ENCODE measurements at regions not wholly inside any gene's neighbourhood (a gene's known extent, or its start where the extent isn't known, plus 50 kb on each side); places are given as distances from the start of the nearest gene placed in this dataset.

DNA sequence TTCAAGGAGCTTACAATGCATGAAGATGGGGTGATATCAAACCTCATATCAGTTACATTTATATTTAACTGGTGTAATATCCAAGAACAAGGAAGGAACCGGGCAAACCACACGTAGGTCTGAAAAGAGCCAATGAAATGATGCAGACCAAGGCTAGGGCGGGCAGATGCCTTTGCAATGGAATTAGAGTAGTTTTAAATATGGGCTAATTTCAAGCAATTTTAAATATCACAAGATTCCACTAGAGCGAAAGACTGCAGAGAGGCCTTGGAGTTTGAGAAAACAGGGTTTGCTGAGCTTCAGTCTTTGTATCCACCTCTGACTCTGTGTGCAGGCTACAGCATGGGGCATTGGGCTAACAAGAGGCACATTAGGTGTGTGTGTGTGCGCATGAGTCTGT, 53.9 kb upstream of the ZNF536 start:
- DNase-seq: no peak
- no peak overlapping the region for H3K4me3 Mint-ChIP-seq (ENCODE audit: unreplicated experiment)
- H3K27me3 ChIP-seq (replicated peaks; ENCODE audit: control insufficient read depth, insufficient read depth, low read length): no peaks in the 10 kb centered on the region
- H3K27me3 Mint-ChIP-seq (ENCODE audit: insufficient read depth, unreplicated experiment): no peaks in the 10 kb centered on the region
- no peak overlapping the region for H3K27ac Mint-ChIP-seq (ENCODE audit: unreplicated experiment)
- BruUV-seq (replicated peaks): no TSS peak
- peaks cover 8% of the 10 kb centered on the region for H3K4me1 ChIP-seq
- CTCF ChIA-PET: no interaction called here
- H3K36me3 Mint-ChIP-seq (ENCODE audit: insufficient read depth, unreplicated experiment): no peaks in the 10 kb centered on the region
- no peak overlapping the region for H3K4me3 ChIP-seq (ENCODE audit: low read depth, low read length)
- POLR2A ChIA-PET: no interaction called here
- peaks cover 4% of the 10 kb centered on the region; the same call in 1 of the 2 replicates for H3K9me3 ChIP-seq
- intact Hi-C loops (cut with micrococcal nuclease; ENCODE audit: unreplicated experiment): no loop called here
- TF ChIP-seq, protein P1, sequence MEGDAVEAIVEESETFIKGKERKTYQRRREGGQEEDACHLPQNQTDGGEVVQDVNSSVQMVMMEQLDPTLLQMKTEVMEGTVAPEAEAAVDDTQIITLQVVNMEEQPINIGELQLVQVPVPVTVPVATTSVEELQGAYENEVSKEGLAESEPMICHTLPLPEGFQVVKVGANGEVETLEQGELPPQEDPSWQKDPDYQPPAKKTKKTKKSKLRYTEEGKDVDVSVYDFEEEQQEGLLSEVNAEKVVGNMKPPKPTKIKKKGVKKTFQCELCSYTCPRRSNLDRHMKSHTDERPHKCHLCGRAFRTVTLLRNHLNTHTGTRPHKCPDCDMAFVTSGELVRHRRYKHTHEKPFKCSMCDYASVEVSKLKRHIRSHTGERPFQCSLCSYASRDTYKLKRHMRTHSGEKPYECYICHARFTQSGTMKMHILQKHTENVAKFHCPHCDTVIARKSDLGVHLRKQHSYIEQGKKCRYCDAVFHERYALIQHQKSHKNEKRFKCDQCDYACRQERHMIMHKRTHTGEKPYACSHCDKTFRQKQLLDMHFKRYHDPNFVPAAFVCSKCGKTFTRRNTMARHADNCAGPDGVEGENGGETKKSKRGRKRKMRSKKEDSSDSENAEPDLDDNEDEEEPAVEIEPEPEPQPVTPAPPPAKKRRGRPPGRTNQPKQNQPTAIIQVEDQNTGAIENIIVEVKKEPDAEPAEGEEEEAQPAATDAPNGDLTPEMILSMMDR (IDR thresholded peaks at IDR 0.05; ENCODE audit: insufficient read depth in 1 of 2, low read depth in 1 of 2, low read length in 1 of 2, severe bottlenecking in 1 of 2, unreplicated experiment in 1 of 2): no peak
- peaks cover 21% of the 10 kb centered on the region for H3K9me3 Mint-ChIP-seq (ENCODE audit: unreplicated experiment)
- peaks cover 11% of the 10 kb centered on the region for H3K4me1 Mint-ChIP-seq (ENCODE audit: low read depth, unreplicated experiment)
- no peaks in the 10 kb centered on the region for H3K36me3 ChIP-seq (ENCODE audit: control insufficient read depth, insufficient read depth, low read length)

DNA sequence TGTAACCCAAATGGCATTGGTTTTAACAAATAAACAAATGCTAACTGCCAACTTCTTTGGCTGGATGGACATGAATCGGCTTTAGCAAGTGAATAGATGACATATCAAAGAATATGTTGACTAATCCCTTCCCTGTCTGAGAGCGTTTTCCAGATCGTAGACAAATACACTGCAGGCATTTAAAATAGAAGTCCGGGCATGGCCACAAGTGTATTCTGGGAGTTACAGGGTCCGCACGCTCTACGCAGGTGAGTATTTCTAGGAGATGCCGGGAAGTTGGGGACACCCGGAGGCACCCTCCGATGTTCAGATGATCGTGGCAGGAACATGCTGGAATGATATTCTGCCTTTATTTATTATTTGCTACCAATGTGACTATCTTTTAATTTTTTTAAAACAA, 53.2 kb upstream of the ZNF536 start:
- H3K4me1 Mint-ChIP-seq (ENCODE audit: low read depth, unreplicated experiment): peaks cover 11% of the 10 kb centered on the region
- peaks cover 28% of the 10 kb centered on the region for H3K9me3 Mint-ChIP-seq (ENCODE audit: unreplicated experiment)
- Histone ChIP-seq H3K9me3 (peaks cover 4% of the 10 kb centered on the region; the same call in 1 of the 2 replicates), H3K27me3 (replicated peaks; ENCODE audit: control insufficient read depth, insufficient read depth, low read length) (no peaks in the 10 kb centered on the region), H3K4me3 (ENCODE audit: low read depth, low read length) (no peak overlapping the region), H3K36me3 (ENCODE audit: control insufficient read depth, insufficient read depth, low read length) (no peaks in the 10 kb centered on the region), H3K4me1 (peaks cover 7% of the 10 kb centered on the region)
- no TSS peak for BruUV-seq (replicated peaks)
- intact Hi-C loops (cut with micrococcal nuclease; ENCODE audit: unreplicated experiment): no loop called here
- POLR2A ChIA-PET: no interaction called here
- no peaks in the 10 kb centered on the region for H3K36me3 Mint-ChIP-seq (ENCODE audit: insufficient read depth, unreplicated experiment)
- H3K27me3 Mint-ChIP-seq (ENCODE audit: insufficient read depth, unreplicated experiment): no peaks in the 10 kb centered on the region
- no peak for DNase-seq
- TF ChIP-seq, protein P1 (IDR thresholded peaks at IDR 0.05; ENCODE audit: insufficient read depth in 1 of 2, low read depth in 1 of 2, low read length in 1 of 2, severe bottlenecking in 1 of 2, unreplicated experiment in 1 of 2): no peak
- no peak overlapping the region for H3K4me3 Mint-ChIP-seq (ENCODE audit: unreplicated experiment)
- CTCF ChIA-PET: no interaction called here
- no peak overlapping the region for H3K27ac Mint-ChIP-seq (ENCODE audit: unreplicated experiment)

DNA sequence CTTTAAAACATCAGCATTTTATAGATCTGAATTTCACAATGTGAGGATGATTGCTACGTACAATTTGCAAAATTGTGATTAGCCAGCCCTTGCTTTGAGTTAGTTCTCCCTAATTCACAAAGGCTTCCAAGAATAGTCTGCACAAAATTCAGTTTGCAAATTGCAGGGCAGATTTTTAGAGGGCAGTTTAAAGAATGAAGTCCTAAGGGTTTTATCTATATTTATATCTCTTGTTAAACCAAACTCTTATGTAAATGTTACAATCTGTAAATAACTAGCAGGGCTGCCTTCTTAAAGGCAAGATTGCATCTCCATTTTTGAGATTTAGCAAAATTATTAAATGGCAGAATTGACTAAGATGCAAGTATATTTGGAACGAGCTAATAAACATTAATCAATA, 52.8 kb upstream of the ZNF536 start:
- H3K27ac Mint-ChIP-seq (ENCODE audit: unreplicated experiment): no peak overlapping the region
- no TSS peak for BruUV-seq (replicated peaks)
- ChIA-PET POLR2A (no interaction called here), CTCF (no interaction called here)
- Histone ChIP-seq H3K9me3 (peaks cover 4% of the 10 kb centered on the region; the same call in 1 of the 2 replicates), H3K4me3 (ENCODE audit: low read depth, low read length) (no peak overlapping the region), H3K4me1 (peaks cover 2% of the 10 kb centered on the region; the same call in 1 of the 2 replicates), H3K27me3 (replicated peaks; ENCODE audit: control insufficient read depth, insufficient read depth, low read length) (no peaks in the 10 kb centered on the region), H3K36me3 (ENCODE audit: control insufficient read depth, insufficient read depth, low read length) (no peaks in the 10 kb centered on the region)
- peaks cover 11% of the 10 kb centered on the region for H3K4me1 Mint-ChIP-seq (ENCODE audit: low read depth, unreplicated experiment)
- DNase-seq: no peak
- intact Hi-C loops (cut with micrococcal nuclease; ENCODE audit: unreplicated experiment): no loop called here
- no peaks in the 10 kb centered on the region for H3K27me3 Mint-ChIP-seq (ENCODE audit: insufficient read depth, unreplicated experiment)
- TF ChIP-seq, protein P1 (IDR thresholded peaks at IDR 0.05; ENCODE audit: insufficient read depth in 1 of 2, low read depth in 1 of 2, low read length in 1 of 2, severe bottlenecking in 1 of 2, unreplicated experiment in 1 of 2): no peak
- no peak overlapping the region for H3K4me3 Mint-ChIP-seq (ENCODE audit: unreplicated experiment)
- peaks cover 33% of the 10 kb centered on the region for H3K9me3 Mint-ChIP-seq (ENCODE audit: unreplicated experiment)
- H3K36me3 Mint-ChIP-seq (ENCODE audit: insufficient read depth, unreplicated experiment): no peaks in the 10 kb centered on the region
